Fibroblast of pulmonary artery (primary cell): ENCODE measurements at regions not wholly inside any gene's neighbourhood (a gene's known extent, or its start where the extent isn't known, plus 50 kb on each side); places are given as distances from the start of the nearest gene placed in this dataset.
A peak's percentile ranks its signal among the peaks of the same experiment; 100 is the strongest.

ENCODE experiments used
- DNase-seq: peaks from one replicate; pipeline ENCODE4 v3.0.0-alpha.2; 2010; ENCODE audit warnings: low read depth
- H3K4me3 ChIP-seq: replicated peaks from 2 replicates; pipeline ENCODE4 v1.5.1; 2011; ENCODE audit warnings: low read depth, mild to moderate bottlenecking, control low read depth, low read length, moderate library complexity
- TF ChIP-seq, protein P1 (sequence below): IDR thresholded peaks from 2 replicates; pipeline ENCODE4 v1.5.1; 2011; ENCODE audit warnings: mild to moderate bottlenecking, control low read depth, low read length, inconsistent platforms; ENCODE audit errors: missing control alignments

- DNase-seq, result peak; percentile 56
- TF ChIP-seq, protein P1, sequence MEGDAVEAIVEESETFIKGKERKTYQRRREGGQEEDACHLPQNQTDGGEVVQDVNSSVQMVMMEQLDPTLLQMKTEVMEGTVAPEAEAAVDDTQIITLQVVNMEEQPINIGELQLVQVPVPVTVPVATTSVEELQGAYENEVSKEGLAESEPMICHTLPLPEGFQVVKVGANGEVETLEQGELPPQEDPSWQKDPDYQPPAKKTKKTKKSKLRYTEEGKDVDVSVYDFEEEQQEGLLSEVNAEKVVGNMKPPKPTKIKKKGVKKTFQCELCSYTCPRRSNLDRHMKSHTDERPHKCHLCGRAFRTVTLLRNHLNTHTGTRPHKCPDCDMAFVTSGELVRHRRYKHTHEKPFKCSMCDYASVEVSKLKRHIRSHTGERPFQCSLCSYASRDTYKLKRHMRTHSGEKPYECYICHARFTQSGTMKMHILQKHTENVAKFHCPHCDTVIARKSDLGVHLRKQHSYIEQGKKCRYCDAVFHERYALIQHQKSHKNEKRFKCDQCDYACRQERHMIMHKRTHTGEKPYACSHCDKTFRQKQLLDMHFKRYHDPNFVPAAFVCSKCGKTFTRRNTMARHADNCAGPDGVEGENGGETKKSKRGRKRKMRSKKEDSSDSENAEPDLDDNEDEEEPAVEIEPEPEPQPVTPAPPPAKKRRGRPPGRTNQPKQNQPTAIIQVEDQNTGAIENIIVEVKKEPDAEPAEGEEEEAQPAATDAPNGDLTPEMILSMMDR, result no peak
- no peak overlapping the region for H3K4me3 ChIP-seq
These were observed 1173.9 kb upstream of the CITED2 start for GRCh38 chr6:140548366-140548765.

- no peak overlapping the region for H3K4me3 ChIP-seq
- no peak for DNase-seq
- TF ChIP-seq, protein P1, result no peak
These were observed 1172.2 kb upstream of the CITED2 start for GRCh38 chr6:140546640-140547039.

- no peak for DNase-seq
- H3K4me3 ChIP-seq, result no peak overlapping the region
- TF ChIP-seq, protein P1, result no peak
These were observed 1170.0 kb upstream of the CITED2 start for GRCh38 chr6:140544431-140544830.

GRCh38 chr6:140542863-140543262 lies 1168.4 kb upstream of the CITED2 start:
- no peak for DNase-seq
- no peak overlapping the region for H3K4me3 ChIP-seq
- TF ChIP-seq, protein P1, result no peak

DNA sequence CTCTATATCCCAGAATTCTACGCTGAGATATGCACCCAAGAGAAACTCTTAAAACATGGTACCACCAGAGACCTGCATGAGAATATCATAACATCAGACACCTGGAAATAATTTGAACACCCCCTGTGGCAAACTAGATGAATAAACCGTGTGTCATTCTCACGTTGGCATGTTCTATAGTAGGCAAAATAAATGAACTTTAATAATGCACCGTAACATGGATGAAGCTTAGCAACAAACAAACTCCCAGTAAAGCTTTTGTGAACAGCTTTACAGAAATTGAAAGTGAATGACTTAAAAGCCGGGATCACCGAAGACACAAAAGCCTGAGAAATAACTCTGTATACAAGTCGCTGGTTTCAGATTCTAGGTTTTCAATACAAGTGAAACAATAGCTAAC lies 1166.8 kb upstream of the CITED2 start:
- no peak for DNase-seq
- H3K4me3 ChIP-seq, result no peak overlapping the region
- TF ChIP-seq, protein P1, result no peak

- no peak overlapping the region for H3K4me3 ChIP-seq
- DNase-seq, result no peak
- TF ChIP-seq, protein P1, result no peak
These were observed 1166.3 kb upstream of the CITED2 start for GRCh38 chr6:140540743-140541142.

DNA sequence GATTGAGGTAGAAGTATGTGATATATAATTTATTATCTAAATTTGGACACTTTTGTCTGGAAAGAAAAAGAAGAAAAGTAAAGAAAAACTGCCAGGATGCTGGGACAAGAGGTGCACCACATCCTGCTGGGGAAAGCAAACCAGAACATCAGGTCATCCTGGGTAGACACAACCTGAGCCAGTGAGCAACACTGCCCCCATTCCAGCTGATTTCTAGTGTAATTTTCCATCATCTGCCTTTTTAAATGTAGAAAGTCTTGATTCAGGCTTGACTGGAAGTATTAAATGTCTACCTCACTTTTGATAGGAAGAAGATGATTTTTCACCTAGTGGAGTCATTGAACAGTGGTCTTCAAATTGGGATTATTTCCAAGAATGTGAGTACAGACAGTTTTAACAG lies 1164.5 kb upstream of the CITED2 start:
- TF ChIP-seq, protein P1, result no peak
- no peak for DNase-seq
- no peak overlapping the region for H3K4me3 ChIP-seq
